Neural progenitor cell (in vitro differentiated cells): ENCODE measurements at regions not wholly inside any gene's neighbourhood (a gene's known extent, or its start where the extent isn't known, plus 50 kb on each side); places are given as distances from the start of the nearest gene placed in this dataset.

Experiments used
- DNase-seq: peaks from one replicate; pipeline ENCODE4 v3.0.0-alpha.2; 2016; ENCODE audit warnings: low spot score
- H2AFZ ChIP-seq: fragments of 200-600 bp; sonication (generic); replicated peaks from 2 replicates; pipeline ENCODE4 v1.6.1; 2016; ENCODE audit warnings: antibody characterized with exemption
- H3F3A ChIP-seq: fragments of 200-600 bp; sonication (generic); 2 replicates; pipeline ENCODE4 v1.6.1; 2016; ENCODE audit warnings: antibody characterized with exemption, low read depth
- H3K27ac ChIP-seq: fragments of 200-600 bp; sonication (generic); 2 replicates; pipeline ENCODE4 v1.5.1; 2016; ENCODE audit warnings: mild to moderate bottlenecking
- H3K27me3 ChIP-seq: fragments of 200-600 bp; sonication (generic); 2 replicates; pipeline ENCODE4 v1.6.1; 2016; ENCODE audit warnings: mild to moderate bottlenecking, moderate library complexity
- H3K36me3 ChIP-seq: fragments of 200-600 bp; sonication (generic); 2 replicates; pipeline ENCODE4 v1.5.1; 2016
- H3K4me1 ChIP-seq: fragments of 200-600 bp; sonication (generic); 2 replicates; pipeline ENCODE4 v1.6.1; 2016; ENCODE audit warnings: mixed run types
- H3K4me2 ChIP-seq: fragments of 200-600 bp; sonication (generic); 2 replicates; pipeline ENCODE4 v1.6.1; 2016
- H3K4me3 ChIP-seq: fragments of 200-600 bp; sonication (generic); 2 replicates; pipeline ENCODE4 v1.5.1; 2016
- H3K79me2 ChIP-seq: fragments of 200-600 bp; sonication (generic); 2 replicates; pipeline ENCODE4 v1.6.1; 2016; ENCODE audit warnings: low read depth
- H3K9ac ChIP-seq: fragments of 200-600 bp; sonication (generic); 2 replicates; pipeline ENCODE4 v1.6.1; 2016
- H3K9me3 ChIP-seq: fragments of 200-600 bp; sonication (generic); 2 replicates; pipeline ENCODE4 v1.5.1; 2016; ENCODE audit warnings: low read depth
- H4K20me1 ChIP-seq: fragments of 200-600 bp; sonication (generic); 2 replicates; pipeline ENCODE4 v1.6.1; 2016; ENCODE audit warnings: low read depth
- H3K27ac Mint-ChIP-seq: 3 replicates; pipeline ENCODE4 v1.8.0; 2021; ENCODE audit warnings: mixed read lengths
- H3K27me3 Mint-ChIP-seq: 2 replicates; pipeline ENCODE4 v1.8.0; 2022; ENCODE audit warnings: low read depth, mild to moderate bottlenecking, inconsistent platforms, moderate library complexity, mixed read lengths; ENCODE audit not compliant: insufficient read depth
- H3K36me3 Mint-ChIP-seq: 3 replicates; pipeline ENCODE4 v1.8.0; 2021; ENCODE audit warnings: mixed read lengths
- H3K4me1 Mint-ChIP-seq: 3 replicates; pipeline ENCODE4 v1.8.0; 2021; ENCODE audit warnings: mixed read lengths
- H3K4me3 Mint-ChIP-seq: 3 replicates; pipeline ENCODE4 v1.8.0; 2021; ENCODE audit warnings: mild to moderate bottlenecking, moderate library complexity, mixed read lengths
- H3K9me3 Mint-ChIP-seq: 3 replicates; pipeline ENCODE4 v1.8.0; 2020; ENCODE audit warnings: mixed read lengths
- EZH2 ChIP-seq: fragments of 200-600 bp; sonication (generic); IDR thresholded peaks from 2 replicates; pipeline ENCODE4 v1.6.1; 2017; ENCODE audit warnings: antibody characterized with exemption, mild to moderate bottlenecking, moderate library complexity
- EZH2phosphoT487 ChIP-seq: fragments of 200-600 bp; sonication (generic); IDR thresholded peaks from 2 replicates; pipeline ENCODE4 v1.6.1; 2017; ENCODE audit warnings: antibody characterized with exemption
- TF ChIP-seq, protein P1 (sequence below): fragments of 200-600 bp; sonication (generic); IDR thresholded peaks from 2 replicates; pipeline ENCODE4 v1.5.1; 2017; ENCODE audit warnings: antibody characterized with exemption, mild to moderate bottlenecking

DNA sequence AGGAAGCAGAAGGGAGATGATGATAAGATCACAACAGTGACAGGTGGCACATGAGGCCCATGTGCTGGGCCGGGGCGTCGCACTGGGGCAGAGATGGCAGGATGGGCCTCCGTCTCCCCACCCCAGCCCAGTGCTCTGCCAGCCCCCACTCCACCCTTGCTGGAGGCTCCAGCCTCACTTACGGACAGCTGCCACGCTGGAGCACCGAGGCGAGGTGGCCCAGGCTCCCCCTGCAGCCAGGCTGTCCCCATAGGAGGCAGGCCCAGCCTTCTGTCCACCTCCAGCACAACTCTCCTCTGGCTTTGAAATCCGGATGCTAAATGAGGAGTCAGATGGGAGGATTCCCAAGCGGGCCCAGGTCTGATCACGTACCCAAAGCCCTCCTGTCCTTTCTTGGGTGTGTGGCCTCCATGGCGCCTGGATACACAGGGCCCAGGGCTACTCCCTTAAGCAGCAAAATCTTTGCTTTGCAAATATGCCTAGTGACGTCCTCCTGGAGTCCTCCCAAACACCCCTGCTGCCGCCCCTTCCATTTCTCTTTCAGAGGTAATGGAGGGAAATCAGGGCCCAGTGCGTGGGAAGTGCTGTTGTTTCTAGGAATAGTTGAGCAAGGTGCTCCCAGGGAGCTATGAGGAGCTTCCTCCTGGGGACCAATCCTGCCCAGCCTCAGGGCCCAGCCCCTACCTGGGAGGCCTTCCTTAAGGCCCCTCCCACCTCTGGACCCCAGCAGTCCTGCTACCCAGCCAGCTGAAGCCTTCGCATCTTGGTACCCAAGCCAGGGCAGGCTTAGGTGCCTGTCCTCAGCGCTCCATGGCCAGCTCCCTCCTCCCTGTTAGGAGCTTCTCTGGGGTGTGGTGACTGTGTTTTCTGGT is 170.4 kb upstream of the MYCN start:
- no peaks in the 10 kb centered on the region for H3K36me3 ChIP-seq
- peaks cover 9% of the 10 kb centered on the region for H3F3A ChIP-seq
- no peak overlapping the region for H3K9ac ChIP-seq
- no peak overlapping the region for H3K4me2 ChIP-seq
- Mint-ChIP-seq H3K4me3 (no peak overlapping the region), H3K36me3 (no peaks in the 10 kb centered on the region), H3K27ac (no peak overlapping the region), H3K9me3 (peaks cover 7% of the 10 kb centered on the region), H3K4me1 (peaks cover 35% of the 10 kb centered on the region), H3K27me3 (peaks cover 5% of the 10 kb centered on the region)
- H3K79me2 ChIP-seq: no peaks in the 10 kb centered on the region
- DNase-seq: no peak
- H2AFZ ChIP-seq: no peak overlapping the region
- no peaks in the 10 kb centered on the region for H3K9me3 ChIP-seq
- peaks cover 16% of the 10 kb centered on the region for H3K4me1 ChIP-seq
- TF ChIP-seq EZH2 (no peak), EZH2phosphoT487 (no peak)
- TF ChIP-seq, protein P1, sequence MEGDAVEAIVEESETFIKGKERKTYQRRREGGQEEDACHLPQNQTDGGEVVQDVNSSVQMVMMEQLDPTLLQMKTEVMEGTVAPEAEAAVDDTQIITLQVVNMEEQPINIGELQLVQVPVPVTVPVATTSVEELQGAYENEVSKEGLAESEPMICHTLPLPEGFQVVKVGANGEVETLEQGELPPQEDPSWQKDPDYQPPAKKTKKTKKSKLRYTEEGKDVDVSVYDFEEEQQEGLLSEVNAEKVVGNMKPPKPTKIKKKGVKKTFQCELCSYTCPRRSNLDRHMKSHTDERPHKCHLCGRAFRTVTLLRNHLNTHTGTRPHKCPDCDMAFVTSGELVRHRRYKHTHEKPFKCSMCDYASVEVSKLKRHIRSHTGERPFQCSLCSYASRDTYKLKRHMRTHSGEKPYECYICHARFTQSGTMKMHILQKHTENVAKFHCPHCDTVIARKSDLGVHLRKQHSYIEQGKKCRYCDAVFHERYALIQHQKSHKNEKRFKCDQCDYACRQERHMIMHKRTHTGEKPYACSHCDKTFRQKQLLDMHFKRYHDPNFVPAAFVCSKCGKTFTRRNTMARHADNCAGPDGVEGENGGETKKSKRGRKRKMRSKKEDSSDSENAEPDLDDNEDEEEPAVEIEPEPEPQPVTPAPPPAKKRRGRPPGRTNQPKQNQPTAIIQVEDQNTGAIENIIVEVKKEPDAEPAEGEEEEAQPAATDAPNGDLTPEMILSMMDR: no peak
- H4K20me1 ChIP-seq: no peaks in the 10 kb centered on the region
- no peaks in the 10 kb centered on the region for H3K27me3 ChIP-seq
- no peak overlapping the region for H3K4me3 ChIP-seq
- H3K27ac ChIP-seq: no peak overlapping the region

DNA sequence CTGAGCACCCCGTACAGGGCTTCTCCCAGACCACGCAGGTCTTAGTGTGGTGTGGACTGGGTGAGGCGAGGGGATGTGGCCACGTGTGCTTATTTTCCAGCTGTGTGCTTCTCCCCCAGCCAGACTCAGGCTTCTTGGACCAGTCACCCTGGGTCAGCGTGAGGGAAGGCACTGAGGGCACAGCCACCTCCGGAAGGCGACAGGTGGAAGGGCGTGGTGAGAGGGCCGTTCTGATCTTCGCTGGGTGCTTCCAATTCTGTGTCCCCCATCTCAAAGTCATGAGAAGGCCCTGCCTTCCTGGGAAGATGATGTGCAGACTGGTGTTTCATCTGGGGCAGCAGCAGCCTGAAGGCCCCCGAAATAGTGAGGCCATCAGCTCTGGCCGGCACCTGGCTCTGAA is 169.7 kb upstream of the MYCN start:
- H4K20me1 ChIP-seq: no peaks in the 10 kb centered on the region
- peaks cover 35% of the 10 kb centered on the region for H3K4me1 Mint-ChIP-seq
- H3F3A ChIP-seq: peaks cover 9% of the 10 kb centered on the region
- TF ChIP-seq EZH2 (no peak), EZH2phosphoT487 (no peak)
- TF ChIP-seq, protein P1: no peak
- no peaks in the 10 kb centered on the region for H3K27me3 ChIP-seq
- H2AFZ ChIP-seq: no peak overlapping the region
- DNase-seq: no peak
- no peaks in the 10 kb centered on the region for H3K36me3 Mint-ChIP-seq
- H3K4me2 ChIP-seq: no peak overlapping the region
- H3K27ac ChIP-seq: no peak overlapping the region
- H3K4me3 ChIP-seq: no peak overlapping the region
- H3K9ac ChIP-seq: no peak overlapping the region
- peaks cover 11% of the 10 kb centered on the region for H3K9me3 Mint-ChIP-seq
- peaks cover 16% of the 10 kb centered on the region for H3K4me1 ChIP-seq
- no peak overlapping the region for H3K4me3 Mint-ChIP-seq
- no peaks in the 10 kb centered on the region for H3K36me3 ChIP-seq
- H3K79me2 ChIP-seq: no peaks in the 10 kb centered on the region
- H3K27me3 Mint-ChIP-seq: peaks cover 5% of the 10 kb centered on the region
- no peak overlapping the region for H3K27ac Mint-ChIP-seq
- no peaks in the 10 kb centered on the region for H3K9me3 ChIP-seq

DNA sequence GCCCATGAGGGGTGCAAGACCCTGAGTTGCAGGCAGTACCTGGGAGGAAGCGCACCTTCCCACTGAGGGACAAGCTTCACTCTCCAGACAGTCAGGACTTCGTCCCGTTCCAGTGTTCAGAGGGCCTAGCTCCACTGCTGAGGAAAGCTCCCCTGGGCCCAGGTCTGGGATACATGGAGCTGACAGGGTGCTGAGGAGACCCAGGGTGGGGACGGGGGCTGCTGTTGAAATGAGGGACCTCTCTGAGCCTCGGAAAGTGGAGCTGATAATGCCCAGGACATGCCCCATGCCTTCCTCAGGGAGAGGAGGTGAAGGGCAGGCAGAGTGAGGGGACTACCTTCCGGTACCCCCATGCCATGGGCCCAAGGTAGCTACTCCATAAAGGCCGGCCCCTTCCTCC is 169.2 kb upstream of the MYCN start:
- H3K27me3 ChIP-seq: no peaks in the 10 kb centered on the region
- no peak overlapping the region for H3K9ac ChIP-seq
- Mint-ChIP-seq H3K27me3 (peaks cover 5% of the 10 kb centered on the region), H3K27ac (no peak overlapping the region), H3K9me3 (peaks cover 11% of the 10 kb centered on the region), H3K4me1 (peaks cover 35% of the 10 kb centered on the region), H3K4me3 (no peak overlapping the region), H3K36me3 (no peaks in the 10 kb centered on the region)
- H3K4me3 ChIP-seq: no peak overlapping the region
- peaks cover 16% of the 10 kb centered on the region for H3K4me1 ChIP-seq
- H4K20me1 ChIP-seq: no peaks in the 10 kb centered on the region
- H3K4me2 ChIP-seq: no peak overlapping the region
- H3K36me3 ChIP-seq: no peaks in the 10 kb centered on the region
- H3K9me3 ChIP-seq: no peaks in the 10 kb centered on the region
- no peak for DNase-seq
- TF ChIP-seq EZH2phosphoT487 (no peak), EZH2 (no peak)
- TF ChIP-seq, protein P1: no peak
- H3F3A ChIP-seq: peaks cover 9% of the 10 kb centered on the region
- no peak overlapping the region for H3K27ac ChIP-seq
- no peaks in the 10 kb centered on the region for H3K79me2 ChIP-seq
- no peak overlapping the region for H2AFZ ChIP-seq
